ENCODE measurements at regions not wholly inside any gene's neighbourhood (a gene's known extent, or its start where the extent isn't known, plus 50 kb on each side); places are given as distances from the start of the nearest gene placed in this dataset.

DNA sequence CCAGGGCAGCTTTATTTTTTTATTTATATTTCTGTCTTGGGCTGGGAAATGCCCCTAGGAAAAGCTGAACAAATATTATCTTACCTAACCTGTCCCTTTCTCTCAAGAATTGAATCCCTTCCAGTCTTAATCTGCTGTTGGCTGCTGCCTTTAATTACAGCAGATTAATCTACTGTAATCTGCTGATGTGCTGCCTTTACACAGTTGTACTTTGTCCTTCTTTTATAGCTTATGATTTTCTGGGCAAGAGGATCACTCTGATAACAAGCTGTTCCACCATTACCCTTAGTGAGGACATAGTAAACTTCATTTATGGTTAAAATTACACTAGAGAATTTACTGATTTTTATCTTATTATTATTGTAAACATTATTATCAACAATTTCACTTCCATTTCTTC, 234.5 kb upstream of the MAN1A1 start:
- Histone ChIP-seq H3K27me3 (ENCODE audit: control insufficient read depth, extremely low read depth, insufficient read depth, low read length) (no peaks in the 10 kb centered on the region), H2AFZ (ENCODE audit: control insufficient read depth, low read length) (no peak overlapping the region), H4K20me1 (ENCODE audit: control insufficient read depth, extremely low read depth, insufficient read depth, low read length) (no peaks in the 10 kb centered on the region), H3K79me2 (ENCODE audit: control insufficient read depth, insufficient read depth, low read length) (no peaks in the 10 kb centered on the region), H3K4me3 (ENCODE audit: control insufficient read depth in 2 of 3, extremely low read depth in 1 of 3, insufficient read depth in 2 of 3, low read depth in 1 of 3, low read length in 3 of 3) (no peak overlapping the region), H3K9ac (ENCODE audit: control insufficient read depth, extremely low read depth, insufficient read depth, low read length) (no peak overlapping the region), H3K4me1 (ENCODE audit: control insufficient read depth, extremely low read depth, insufficient read depth, low read length) (peaks cover 4% of the 10 kb centered on the region), H3K9me3 (ENCODE audit: control insufficient read depth, low read depth, low read length) (no peaks in the 10 kb centered on the region), H3K4me2 (ENCODE audit: control insufficient read depth, extremely low read depth, insufficient read depth, low read depth, low read length) (no peak overlapping the region), H3K9me1 (ENCODE audit: control insufficient read depth, extremely low read depth, insufficient read depth, low read length) (no peaks in the 10 kb centered on the region), H3K36me3 (ENCODE audit: control insufficient read depth in 2 of 2, extremely low read depth in 1 of 2, insufficient read depth in 2 of 2, low read length in 2 of 2) (no peaks in the 10 kb centered on the region), H3K27ac (ENCODE audit: control insufficient read depth, insufficient read depth, low read length) (no peak overlapping the region)
- DNase-seq (ENCODE audit: low read depth, low spot score) (no peak), FAIRE-seq (no peak)
- dilution Hi-C loops (cut with MboI; ENCODE audit: extremely low pct_ligation_motif_present, low sequenced_read_pairs), result no loop called here
- TF ChIP-seq CTCF (optimal IDR thresholded peaks at IDR 0.05 in 1 of 3, IDR thresholded peaks at IDR 0.05 in 1 of 3, conservative IDR thresholded peaks at IDR 0.05 in 1 of 3; ENCODE audit: extremely low read depth in 1 of 3, insufficient read depth in 2 of 3, low read length in 3 of 3) (no peak), EZH2 (IDR thresholded peaks at IDR 0.05; ENCODE audit: low read length) (no peak)

DNA sequence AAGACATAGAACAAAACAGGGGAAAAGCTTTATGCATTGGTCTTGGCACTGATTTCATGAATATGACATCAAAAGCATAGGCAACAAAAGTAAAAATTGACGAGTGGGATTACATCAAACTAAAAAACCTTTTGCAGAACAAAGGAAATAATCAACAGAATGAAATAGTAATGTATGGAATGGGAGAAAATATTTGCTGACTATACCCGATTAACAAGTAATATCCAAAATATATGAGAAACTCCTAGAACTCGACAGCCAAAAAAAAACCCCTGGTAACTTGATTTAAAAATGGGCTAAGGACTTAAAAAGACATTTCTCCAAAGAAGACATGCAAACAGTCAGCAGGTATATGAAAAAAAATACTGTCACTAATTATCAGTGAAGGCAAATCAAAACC, 231.7 kb upstream of the MAN1A1 start:
- Histone ChIP-seq H3K9ac (ENCODE audit: control insufficient read depth, extremely low read depth, insufficient read depth, low read length) (no peak overlapping the region), H3K27ac (ENCODE audit: control insufficient read depth, insufficient read depth, low read length) (no peak overlapping the region), H3K36me3 (ENCODE audit: control insufficient read depth in 2 of 2, extremely low read depth in 1 of 2, insufficient read depth in 2 of 2, low read length in 2 of 2) (no peaks in the 10 kb centered on the region), H2AFZ (ENCODE audit: control insufficient read depth, low read length) (no peak overlapping the region), H3K4me3 (ENCODE audit: control insufficient read depth in 2 of 3, extremely low read depth in 1 of 3, insufficient read depth in 2 of 3, low read depth in 1 of 3, low read length in 3 of 3) (no peak overlapping the region), H3K9me1 (ENCODE audit: control insufficient read depth, extremely low read depth, insufficient read depth, low read length) (no peaks in the 10 kb centered on the region), H3K4me1 (ENCODE audit: control insufficient read depth, extremely low read depth, insufficient read depth, low read length) (peaks cover under 1% of the 10 kb centered on the region), H4K20me1 (ENCODE audit: control insufficient read depth, extremely low read depth, insufficient read depth, low read length) (no peaks in the 10 kb centered on the region), H3K79me2 (ENCODE audit: control insufficient read depth, insufficient read depth, low read length) (no peaks in the 10 kb centered on the region), H3K27me3 (ENCODE audit: control insufficient read depth, extremely low read depth, insufficient read depth, low read length) (no peaks in the 10 kb centered on the region), H3K9me3 (ENCODE audit: control insufficient read depth, low read depth, low read length) (peaks cover 4% of the 10 kb centered on the region), H3K4me2 (ENCODE audit: control insufficient read depth, extremely low read depth, insufficient read depth, low read depth, low read length) (no peak overlapping the region)
- FAIRE-seq, result peak; percentile 29
- no peak for DNase-seq (ENCODE audit: low read depth, low spot score)
- dilution Hi-C loops (cut with MboI; ENCODE audit: extremely low pct_ligation_motif_present, low sequenced_read_pairs), result no loop called here
- no peak for TF ChIP-seq CTCF (optimal IDR thresholded peaks at IDR 0.05 in 1 of 3, IDR thresholded peaks at IDR 0.05 in 1 of 3, conservative IDR thresholded peaks at IDR 0.05 in 1 of 3; ENCODE audit: extremely low read depth in 1 of 3, insufficient read depth in 2 of 3, low read length in 3 of 3)
- TF ChIP-seq EZH2 (IDR thresholded peaks at IDR 0.05; ENCODE audit: low read length), result no peak

Measured in keratinocyte (primary cell).